ENCODE measurements at regions not wholly inside any gene's neighbourhood (a gene's known extent, or its start where the extent isn't known, plus 50 kb on each side); places are given as distances from the start of the nearest gene placed in this dataset.

DNA sequence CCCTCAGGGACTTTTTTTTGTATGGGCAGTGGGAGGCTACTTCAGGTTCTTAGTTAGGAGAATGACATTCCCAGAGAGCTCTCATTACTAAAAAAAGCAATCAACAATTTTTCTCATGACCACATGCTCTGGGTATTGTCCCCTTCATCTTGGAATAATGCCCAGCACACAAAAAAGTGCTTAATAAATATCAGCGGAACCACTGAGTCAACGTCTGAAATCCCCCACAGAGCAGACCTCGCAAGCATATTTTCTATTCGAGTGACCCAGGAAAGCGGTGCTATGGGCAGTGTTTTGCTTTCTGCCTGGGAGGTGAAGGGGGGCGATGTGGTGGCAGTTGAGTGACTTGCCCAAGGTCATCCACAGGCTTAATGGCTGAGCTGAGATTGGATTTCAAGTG is 493.4 kb upstream of the ZMIZ1 start:
- no peak for DNase-seq

DNA sequence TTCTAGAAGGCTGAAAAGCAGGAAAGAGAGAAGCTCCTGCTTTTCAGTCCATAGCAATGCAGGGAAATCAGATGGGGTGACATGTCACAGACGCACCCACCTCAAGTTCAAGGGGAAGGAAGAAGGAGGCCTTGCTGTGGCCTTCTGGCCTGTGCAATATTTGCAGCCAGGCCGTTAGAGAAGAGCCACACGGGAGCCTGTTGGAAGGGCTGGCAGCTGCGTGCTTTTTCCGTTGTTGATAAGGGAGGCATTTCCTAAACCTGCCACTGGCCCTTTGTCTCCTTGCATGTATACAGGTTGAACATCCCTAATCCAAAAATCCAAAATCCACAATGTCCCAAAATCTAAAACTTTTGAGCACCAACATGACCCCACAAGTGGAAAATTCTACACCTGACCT is 492.5 kb upstream of the ZMIZ1 start:
- no peak for DNase-seq

DNA sequence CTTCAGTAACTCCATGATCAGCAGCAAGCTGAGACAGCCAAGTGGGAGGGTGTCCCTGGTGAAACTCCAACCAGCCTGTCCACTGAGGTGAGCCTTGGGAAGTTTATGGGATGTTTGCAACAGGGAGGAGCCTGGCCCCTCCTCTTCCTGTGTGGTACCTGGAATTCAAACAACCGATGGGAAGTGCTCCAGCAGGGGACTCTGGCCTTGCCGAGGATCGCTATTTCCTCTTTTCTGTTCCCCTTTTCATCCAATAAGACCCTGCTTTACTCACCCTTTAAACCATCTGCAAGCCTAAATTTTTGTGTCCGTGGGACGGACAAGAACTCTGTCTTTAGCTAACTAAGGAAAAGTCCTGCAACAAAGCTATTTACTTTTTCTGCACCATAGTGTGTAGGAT is 491.1 kb upstream of the ZMIZ1 start:
- DNase-seq: no peak

DNA sequence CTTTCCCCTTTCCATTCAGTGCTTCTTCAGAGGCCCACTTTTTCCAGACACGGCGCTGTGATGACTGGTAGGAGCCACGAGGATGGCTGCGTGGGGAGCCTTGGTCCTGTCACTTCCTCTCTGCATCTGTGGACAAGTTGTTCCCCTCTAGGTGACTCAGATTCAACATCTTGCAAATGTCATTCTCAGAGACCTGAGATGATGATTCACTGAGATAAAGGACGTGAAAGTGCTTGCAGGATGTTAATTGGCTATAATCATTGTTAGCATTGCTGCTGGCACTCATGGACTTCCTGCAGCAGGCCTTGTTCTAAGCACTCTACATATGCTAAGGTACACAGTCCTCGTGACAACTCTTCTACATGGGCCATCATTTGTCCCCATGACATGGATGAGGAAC is 489.8 kb upstream of the ZMIZ1 start:
- DNase-seq: peak; percentile 76

DNA sequence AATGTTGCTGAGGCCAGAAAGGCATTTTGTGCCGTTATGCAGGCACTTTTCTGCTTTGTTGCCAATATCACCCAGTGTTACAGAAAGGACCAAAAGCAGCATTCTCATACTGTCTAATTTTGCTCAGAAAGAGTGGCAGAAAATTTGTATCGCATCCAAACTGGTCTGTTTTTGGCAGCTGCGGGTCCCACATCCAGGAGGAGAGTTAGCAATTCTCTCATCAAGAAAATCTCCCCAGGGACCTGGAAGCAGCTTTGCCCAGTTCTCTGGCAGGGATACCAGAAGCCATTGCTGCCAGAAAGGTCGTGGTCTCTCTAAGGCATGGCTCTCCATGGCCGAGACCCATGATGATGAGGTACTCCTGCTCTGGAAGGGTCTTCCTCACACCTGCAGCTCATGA is 489.2 kb upstream of the ZMIZ1 start:
- DNase-seq: no peak

DNA sequence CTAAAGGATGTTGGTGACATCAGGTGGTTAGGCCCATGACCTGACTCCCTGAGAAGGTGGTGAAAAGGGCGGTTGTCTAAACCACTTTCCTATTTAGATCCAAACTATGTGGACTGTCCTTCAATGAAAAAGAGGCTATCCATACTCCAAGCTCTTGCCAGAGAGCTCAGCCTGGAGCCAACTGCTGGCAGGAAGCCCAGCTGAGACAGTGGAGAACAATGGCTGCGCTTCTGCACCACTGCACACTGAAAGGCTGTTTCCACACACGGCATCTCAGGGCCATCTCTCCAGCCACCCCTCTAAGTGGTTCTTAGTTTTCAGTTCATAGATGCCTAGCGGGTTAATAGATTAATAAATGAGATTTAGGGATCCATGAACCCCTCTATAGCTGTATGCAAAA is 488.8 kb upstream of the ZMIZ1 start:
- DNase-seq: no peak

DNA sequence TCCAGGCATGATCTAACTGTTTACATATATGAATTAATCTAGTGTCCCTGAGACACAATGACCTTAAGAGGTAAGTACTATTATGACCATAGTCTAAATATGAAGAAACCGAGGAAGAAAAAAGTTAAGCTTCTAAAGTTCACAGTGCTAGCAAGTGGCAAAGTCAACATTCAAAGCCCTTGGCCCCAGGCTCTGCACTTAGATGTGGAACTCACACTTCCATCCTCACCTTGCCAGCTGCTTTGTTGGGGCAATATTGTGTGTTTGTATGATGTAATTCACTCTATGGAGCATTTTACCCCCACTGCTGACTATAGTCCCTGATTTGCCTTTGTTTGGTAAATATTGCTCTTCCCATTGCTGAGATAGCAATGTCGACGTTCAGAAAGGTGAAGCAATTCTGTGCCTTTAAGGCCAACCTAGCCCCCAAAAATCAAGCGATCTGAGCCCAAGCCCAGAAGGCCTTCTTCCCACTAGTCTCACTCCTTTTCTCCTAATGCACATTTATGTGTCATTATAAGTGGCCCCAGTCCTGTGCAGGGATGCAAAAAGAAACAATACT is 487.6 kb upstream of the ZMIZ1 start:
- no peak for DNase-seq

DNA sequence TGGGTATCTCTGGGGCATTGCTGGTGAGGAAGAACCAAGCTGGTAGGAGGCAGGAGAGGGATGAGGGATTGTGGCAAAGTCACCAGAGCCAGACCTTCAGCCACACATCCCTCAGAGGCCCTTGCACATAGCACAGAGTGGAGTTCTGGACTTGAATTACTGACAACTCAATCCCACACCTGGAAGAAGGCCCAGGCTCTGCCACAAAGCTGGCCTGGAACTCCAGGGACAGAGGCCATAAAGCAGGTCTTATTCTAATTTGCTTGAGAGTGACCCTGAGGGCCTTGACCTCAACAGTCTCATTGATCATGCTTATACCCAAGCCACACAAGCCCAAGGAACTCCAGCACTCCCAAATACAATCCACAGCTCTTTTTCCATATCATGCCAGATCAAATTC is 486.2 kb upstream of the ZMIZ1 start:
- no peak for DNase-seq

DNA sequence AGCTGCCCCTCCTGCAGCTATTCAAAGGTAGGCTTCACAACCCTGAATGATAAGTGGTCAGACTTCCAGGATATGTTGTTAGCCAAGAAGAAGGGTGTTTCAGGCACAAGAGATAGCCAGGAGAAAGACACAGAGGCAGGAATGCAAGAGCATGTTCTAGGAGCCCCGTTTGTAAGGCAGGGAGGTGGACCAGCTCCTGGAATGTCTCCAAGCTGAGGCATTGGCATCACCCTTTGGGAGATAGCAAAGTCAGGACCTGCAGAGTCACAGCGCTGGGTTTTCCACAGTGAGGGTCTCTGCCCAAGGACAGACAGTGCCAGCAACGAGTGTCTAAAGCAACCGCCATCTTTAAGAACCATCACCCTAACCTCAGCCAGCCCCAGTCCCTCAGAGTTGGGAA is 484.5 kb upstream of the ZMIZ1 start:
- no peak for DNase-seq

DNA sequence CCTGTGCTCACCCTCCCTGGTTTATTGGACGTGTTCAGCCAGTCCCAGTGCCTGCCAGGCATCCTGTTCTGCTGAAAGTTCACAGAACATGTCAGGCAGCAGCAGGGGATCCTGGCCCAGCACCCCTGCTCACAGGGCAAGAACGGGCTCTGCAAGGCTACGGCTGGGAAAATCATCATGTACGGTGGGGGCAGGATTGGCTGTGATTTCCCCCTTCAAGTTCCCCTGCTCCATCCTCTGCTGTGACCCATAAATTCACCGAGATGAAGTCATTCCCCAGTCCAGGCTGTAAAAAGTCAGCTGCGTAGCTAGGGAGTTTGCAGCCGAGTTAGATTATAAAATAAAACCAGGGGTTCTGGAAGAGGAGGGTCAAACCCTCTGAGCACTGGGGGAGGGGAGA is 484.1 kb upstream of the ZMIZ1 start:
- DNase-seq: no peak

DNA sequence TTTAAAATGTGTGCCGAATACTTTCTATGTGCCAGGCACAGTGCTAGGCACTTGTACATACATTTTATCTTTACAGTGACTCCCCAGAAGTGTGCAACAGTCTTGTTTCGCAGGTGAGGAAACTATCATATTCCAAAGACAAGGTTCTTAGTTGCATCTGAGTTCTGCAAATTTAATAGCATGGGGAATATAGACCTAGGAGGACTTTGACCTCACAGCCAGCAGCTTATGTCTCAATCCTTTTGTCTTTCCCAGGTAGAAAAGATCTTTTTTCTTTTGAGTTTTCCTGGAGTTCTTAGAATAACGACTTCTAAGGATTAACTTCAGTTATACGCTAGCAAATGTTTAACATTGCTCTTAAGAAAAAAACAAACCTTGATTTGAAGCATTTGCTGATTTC is 482.8 kb upstream of the ZMIZ1 start:
- DNase-seq: no peak

DNA sequence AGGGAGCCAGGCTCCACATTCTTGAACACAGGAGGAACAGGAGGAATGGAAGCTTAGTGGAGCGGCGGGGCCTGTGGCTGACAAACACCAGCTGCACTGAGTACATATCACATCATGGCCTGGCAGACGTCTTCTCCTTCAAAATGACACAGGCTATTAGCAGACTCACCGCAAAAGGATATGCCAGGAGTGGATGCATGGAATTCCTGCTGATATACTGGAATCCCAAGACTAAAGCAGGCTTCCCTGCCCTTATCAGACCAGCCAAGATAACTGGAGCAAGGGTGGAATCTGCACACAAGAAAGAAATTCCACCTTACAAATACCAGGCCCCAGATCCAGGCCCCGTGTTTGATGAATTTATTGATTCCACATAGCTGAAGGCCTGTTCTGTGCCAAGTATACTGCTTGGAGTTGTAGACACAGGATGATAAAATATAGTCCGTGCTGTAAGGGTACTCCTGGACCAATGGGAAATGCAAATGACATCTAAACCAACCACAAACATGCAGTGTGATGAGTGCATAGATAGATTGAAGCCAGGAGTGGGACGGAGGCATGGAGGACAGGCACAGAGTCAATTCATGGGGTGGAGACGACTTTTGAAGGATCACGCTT is 480.5 kb upstream of the ZMIZ1 start:
- no peak for DNase-seq

DNA sequence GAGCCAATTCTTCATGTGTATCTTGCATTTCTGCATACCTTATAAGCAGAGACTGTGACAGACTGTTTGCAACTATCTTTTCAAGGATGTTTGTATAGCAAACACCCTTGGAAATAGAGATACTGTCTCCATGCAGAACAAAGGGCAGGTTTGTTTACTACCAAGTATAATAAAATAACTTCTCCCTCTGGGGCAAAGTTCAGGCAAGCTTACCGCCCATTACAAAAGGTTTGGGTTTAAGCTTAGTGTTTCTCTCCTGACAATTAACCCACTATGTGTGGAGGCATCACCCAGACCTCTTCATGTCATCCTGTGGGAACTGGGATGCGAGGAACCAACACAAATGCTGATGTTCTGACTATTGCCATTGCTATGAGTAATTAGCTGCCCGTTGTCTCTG is 479.1 kb upstream of the ZMIZ1 start:
- DNase-seq: no peak

DNA sequence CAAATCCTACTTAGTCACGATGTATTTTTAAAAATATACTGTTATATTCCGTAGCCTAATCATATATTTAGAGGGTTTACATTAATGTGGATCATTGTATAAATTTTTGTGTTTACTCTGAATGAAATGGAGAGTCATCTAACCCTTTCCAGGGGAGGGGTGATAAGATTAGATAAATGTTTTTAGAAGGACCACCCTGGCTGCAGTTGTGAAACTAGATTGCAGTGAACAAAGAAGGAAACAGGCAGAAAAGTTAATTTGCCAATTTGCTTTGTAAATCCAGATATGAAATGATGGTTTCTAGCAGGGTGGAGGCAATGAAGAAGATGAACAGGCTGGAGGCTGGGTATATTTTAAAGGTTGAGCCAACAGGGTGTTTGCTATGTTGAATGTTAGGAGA is 477.7 kb upstream of the ZMIZ1 start:
- no peak for DNase-seq

DNA sequence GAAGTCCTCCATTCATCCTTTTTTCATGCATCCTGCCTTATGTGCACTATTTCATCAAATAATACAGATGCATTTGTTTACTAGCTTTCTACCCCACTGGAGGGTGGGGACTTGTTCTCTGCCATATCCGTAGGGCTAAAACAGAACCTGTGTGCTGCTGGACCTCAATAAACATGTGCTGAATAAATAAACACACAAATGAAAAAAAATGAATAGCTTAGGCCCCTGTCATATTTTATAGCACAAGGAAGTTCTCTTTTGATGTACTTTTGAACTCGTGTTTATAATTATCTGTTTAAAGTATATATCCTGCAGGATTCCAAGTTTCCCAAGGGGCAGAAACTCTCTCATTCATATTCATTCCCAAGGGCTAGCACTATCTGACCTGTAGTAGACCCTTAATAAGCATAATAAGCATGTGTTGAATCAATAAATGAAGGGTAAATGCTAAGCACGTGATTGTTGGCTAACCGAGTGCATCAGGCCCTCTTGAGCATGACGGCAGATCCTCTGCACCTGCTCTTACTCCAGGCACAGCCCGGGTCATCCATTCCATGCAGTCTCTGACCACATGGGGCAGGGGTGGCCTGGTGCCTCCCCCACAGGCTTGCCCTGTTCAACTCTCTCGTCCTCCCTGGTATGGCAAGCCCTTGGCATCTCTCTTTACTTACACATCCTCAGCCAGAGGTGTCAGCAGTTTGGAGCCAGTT is 474.1 kb upstream of the ZMIZ1 start:
- DNase-seq: no peak

DNA sequence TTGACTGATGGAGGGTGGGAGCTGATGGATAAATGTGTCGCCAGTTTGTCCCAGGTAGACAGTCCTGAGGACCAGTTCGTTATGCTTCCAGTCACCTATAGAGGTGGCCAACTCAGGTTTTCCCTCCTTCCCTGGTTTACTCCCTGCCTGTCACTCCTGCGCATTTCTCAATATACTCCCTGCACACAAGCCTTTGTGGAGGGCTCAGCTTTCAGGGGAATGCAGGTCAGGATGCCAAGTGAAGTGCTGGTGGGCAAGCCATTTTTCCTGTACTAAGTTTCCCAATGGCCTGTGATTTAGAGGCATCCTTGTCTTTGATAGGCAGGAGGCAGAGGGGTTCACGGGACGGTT is 473.5 kb upstream of the ZMIZ1 start:
- no peak for DNase-seq

DNA sequence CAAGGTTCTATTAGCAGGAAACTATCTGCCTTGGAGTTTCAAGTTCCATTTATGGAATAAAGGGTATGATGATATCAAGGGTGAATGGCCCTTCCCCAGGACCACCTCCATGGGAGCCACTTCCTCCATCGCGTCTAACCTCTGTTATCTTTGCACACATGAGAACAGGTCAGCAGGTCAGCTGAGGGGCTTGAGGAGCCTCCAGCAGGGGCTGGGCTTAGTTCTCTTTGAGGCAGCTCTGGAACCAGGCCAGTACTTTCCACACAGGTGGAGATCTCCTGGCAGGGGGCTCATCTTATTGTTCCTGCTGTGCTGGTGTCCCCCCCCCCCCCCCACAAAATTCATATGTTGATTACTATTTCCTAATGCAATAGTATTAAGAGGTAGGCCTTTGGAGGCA is 472.2 kb upstream of the ZMIZ1 start:
- DNase-seq: no peak

DNA sequence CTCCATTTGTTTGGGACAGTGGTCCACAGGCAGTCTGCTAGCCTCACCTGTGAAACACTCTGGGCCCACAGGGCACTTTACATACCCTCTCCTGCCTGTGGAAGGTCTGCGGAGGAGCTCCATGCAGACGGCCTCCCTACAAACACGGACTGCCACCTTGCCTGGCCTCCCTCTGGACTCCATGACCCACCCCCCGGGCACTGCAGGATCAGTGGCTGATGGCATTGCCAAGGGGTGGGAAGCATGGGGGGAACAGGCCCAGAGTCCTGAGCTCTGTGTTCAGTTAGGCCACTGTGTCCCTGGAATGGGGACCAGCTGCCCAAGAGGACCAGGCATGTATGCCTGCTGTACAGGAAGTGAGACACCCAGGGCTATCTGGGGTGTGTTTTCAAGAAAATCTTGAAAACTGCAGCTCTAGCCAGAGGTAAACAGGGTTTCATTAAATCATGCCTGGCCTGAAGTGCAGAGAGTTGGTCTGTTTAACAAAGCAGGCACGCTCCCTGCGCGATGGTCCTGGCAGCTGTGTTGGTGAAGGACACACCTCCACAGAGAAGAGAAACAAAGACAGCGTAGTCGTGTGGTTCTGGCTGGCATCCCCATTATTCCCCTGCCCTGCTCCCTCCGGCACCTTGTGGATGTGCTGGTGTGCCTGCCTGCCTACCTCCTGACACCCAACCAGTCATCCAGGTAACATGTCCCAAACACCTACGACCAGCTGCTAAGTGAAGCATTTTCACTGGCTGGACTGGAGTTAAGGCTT is 470.8 kb upstream of the ZMIZ1 start:
- DNase-seq: no peak

DNA sequence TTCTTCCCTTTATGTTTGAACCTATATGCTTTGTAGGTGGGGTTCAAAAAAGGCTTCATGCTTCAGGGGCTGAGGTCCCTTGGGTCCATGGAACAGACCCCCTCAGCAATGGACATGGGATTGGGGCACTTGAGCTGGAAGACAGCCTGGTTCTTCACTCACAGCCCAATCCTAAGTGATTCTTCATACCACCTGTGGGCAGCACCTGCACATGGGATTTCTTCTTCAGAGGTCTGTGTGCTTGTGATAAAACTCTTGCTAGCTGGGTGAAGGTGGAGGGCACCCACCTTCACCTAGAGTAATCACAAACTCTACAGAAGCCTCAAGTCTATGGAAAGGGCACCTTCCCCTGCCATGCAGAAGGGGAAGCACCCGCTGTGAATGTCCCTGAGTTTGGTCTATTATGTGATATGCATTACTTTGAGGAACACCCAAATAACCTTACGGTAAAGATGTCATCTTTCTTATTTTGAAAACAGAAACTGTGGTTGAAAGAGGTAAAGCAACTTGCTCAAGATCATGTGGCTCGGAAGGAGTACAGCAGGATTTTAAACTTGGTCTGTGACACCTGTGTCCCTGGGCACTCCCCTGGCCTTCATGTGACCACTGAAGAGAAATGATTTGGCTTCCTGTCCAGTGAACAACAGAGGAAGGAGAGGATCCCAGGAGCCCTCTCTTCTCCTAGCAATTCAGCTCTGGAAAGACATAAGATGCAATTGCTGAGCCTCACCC is 469.5 kb upstream of the ZMIZ1 start:
- no peak for DNase-seq

DNA sequence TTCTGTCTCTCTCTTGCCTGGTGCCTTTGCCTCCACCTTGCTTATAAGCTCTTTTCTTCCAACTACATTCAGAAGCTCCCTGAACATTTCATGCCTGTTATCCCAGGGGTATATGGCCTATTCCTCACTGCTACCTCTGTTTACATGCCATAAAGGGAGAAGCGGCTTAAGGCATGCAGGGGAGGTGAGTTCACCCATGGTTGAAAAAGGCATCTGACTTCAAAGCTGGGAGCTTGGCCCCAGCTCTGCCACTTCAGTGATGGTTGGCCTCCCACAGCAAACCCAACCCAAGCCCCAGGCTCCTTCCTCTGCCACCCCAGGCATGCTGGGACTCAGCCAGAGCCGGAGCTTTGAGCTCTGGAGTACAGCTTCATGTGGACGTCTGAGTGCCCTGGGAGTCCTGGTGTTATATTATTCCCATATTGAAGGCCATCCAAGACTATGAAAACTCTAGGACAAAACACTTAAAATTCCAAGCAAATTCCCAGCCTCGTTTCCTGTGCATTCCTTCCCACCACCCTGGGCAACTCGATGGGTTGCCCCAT is 468.6 kb upstream of the ZMIZ1 start:
- DNase-seq: no peak

DNA sequence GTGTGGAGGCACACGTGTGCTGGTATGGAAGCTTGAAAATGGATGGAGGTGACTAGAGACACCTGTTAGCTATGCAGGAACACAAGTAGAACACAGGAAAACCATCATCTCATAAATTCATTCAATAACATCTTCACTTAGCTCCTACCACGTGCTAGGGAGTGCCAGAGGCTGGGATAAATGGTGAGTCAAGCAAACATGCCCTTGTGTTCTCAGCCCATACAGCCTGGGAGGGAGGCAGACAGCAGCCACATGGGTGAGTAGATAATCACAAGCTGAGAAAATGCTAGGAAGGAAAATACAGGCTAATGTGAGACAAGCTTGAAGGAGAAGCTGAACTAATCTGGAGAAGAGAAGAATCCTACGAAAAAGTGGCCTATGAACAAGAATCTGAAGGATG is 468.0 kb upstream of the ZMIZ1 start:
- no peak for DNase-seq

DNA sequence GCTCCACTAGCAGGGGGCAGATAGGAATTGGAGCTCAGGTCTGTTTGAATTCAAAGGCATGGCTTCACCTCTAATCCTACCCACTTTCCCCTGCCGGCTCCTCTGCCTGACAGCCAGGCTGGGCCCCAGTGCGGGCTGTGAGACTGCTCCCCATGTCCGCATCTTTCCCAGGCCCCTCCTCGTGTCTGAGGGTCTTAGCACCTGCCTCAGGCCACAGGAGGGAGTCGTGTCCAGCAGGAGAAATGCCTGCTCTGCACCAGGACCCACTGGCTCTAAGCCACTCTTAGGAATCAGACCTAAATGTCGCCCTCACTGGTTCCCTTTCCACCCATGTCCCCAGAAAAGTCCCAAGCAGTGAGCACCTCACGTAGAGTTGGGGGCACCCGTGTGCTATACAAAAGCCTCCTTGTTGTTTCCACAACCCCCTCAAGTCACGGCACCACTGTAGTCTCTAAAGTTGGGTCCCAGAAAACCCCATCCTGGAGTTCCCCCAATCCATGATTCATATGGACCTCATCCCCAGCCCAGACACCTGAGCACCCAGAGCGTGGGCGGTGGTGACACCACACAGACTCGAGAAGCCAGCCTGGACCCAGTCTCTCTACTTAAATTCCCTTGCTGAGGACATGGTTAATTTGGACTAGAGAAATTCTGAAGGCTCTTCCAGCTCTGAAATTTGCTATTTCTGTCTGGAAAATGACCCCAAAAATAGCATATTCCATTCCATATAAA is 466.4 kb upstream of the ZMIZ1 start:
- DNase-seq: no peak

DNA sequence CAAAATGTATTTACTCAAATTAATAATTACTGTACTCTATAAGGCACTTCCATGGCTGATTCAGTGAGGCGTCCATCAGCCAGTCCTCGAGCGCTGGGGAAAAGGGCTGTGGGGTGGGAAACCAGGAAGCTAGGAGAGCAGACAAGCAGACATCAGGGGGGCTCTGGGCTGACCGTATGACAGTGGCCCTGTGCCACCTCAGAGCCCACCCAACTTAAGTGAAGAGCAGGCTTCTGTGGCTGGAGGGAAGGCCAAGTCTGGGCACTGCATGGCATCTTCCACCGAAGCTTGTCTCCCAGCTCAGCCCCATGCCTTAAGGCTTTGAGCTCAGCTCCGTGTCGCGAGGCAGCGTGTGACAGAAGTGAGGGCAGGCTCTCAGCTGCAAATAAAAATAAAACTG is 464.5 kb upstream of the ZMIZ1 start:
- no peak for DNase-seq
